ENCODE measurements at regions not wholly inside any gene's neighbourhood (a gene's known extent, or its start where the extent isn't known, plus 50 kb on each side); places are given as distances from the start of the nearest gene placed in this dataset.

DNA sequence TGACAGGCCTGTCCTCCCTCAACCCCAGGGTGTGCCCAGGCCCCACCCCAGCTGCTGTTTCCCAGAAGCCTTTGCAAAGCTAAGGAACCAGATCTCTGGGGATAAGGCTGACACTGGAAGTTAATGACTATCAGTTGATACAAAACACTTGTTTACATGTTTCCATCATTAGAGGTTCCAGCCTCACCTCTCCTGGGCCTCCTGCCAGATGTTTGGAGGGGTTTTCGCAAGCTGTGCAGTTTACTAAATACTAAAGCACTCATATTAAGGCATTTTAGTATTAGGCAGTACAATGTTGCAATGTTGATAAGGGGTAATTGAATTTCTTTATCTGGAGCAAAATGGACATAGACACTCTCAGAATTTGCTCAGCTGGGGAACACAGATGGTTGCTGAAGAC, 218.7 kb downstream of the INSC start:
- in situ Hi-C loops (cut with MboI), result no loop called here
- ChIA-PET POLR2A (no interaction called here), CTCF (ENCODE audit: low intra/inter-chr PET ratio) (no interaction called here)
- Histone ChIP-seq H2AFZ (ENCODE audit: low read depth, low read length) (no peak overlapping the region), H4K20me1 (replicated peaks; ENCODE audit: control insufficient read depth, insufficient read depth, low read length) (no peaks in the 10 kb centered on the region; the same call in 1 of the 2 replicates), H3K9me3 (replicated peaks; ENCODE audit: control insufficient read depth, insufficient read depth, low read depth, low read length) (no peaks in the 10 kb centered on the region), H3K36me3 (ENCODE audit: control insufficient read depth, insufficient read depth, low read length) (no peaks in the 10 kb centered on the region), H3K9ac (ENCODE audit: insufficient read depth in 1 of 2, low read depth in 2 of 2, low read length in 2 of 2) (no peak overlapping the region), H3K4me3 (no peak overlapping the region), H3K4me2 (ENCODE audit: insufficient read depth, low read length) (no peak overlapping the region), H3K4me1 (replicated peaks in 1 of 2; ENCODE audit: control insufficient read depth in 2 of 2, insufficient read depth in 2 of 2, low read length in 2 of 2) (no peaks in the 10 kb centered on the region), H3K27me3 (ENCODE audit: control insufficient read depth in 2 of 2, insufficient read depth in 2 of 2, low read length in 2 of 2) (no peaks in the 10 kb centered on the region; a peak in 1 of 5 replicates), H3K9me1 (ENCODE audit: control insufficient read depth, insufficient read depth, low read length) (no peaks in the 10 kb centered on the region), H3K79me2 (ENCODE audit: control insufficient read depth, insufficient read depth, low read length) (no peaks in the 10 kb centered on the region), H3K27ac (ENCODE audit: extremely low read depth, low read depth, low read length) (no peak overlapping the region)
- ATAC-seq (no peak), FAIRE-seq (no peak), DNase-seq (ENCODE audit: extremely low read depth in 1 of 4, low spot score in 3 of 4) (no peak)
- intact Hi-C loops (cut with micrococcal nuclease), result no loop called here
- no TSS peak for BruUV-seq (replicated peaks)
- 0% methylated on average over 1 of the region's 1 CpG for WGBS (ENCODE audit: insufficient coverage, low coverage, missing lambda C conversion rate)
- TF ChIP-seq CREB5 (CRISPR knock-in tag; IDR thresholded peaks at IDR 0.05) (no peak), ZNF717 (CRISPR knock-in tag; IDR thresholded peaks at IDR 0.05) (no peak), NR2F6 (CRISPR knock-in tag; IDR thresholded peaks at IDR 0.05) (no peak), BMI1 (IDR thresholded peaks at IDR 0.05; ENCODE audit: low read length) (no peak), ARHGAP35 (IDR thresholded peaks at IDR 0.05; ENCODE audit: partially characterized antibody) (no peak), NCOA1 (IDR thresholded peaks at IDR 0.05; ENCODE audit: low read depth) (no peak), FOXJ2 (tag; IDR thresholded peaks at IDR 0.05) (no peak), SAP30 (IDR thresholded peaks at IDR 0.05; ENCODE audit: borderline replicate concordance, insufficient read depth, low read depth, low read length, poor library complexity, severe bottlenecking) (no peak), ETS1 (conservative IDR thresholded peaks at IDR 0.05; ENCODE audit: control insufficient read depth, low read depth, low read length) (no peak), CBX8 (IDR thresholded peaks at IDR 0.05; ENCODE audit: borderline replicate concordance, extremely low read depth, low read depth, low read length, poor library complexity, severe bottlenecking) (no peak), SIN3A (IDR thresholded peaks at IDR 0.05; ENCODE audit: borderline replicate concordance in 2 of 2, control insufficient read depth in 1 of 2, low read depth in 2 of 2, low read length in 2 of 2) (no peak), E2F3 (CRISPR knock-in tag; IDR thresholded peaks at IDR 0.05) (no peak), HNRNPK (IDR thresholded peaks at IDR 0.05; ENCODE audit: low read depth, low read length, poor library complexity, severe bottlenecking) (no peak), CCNT2 (IDR thresholded peaks at IDR 0.05; ENCODE audit: borderline replicate concordance, extremely low read depth, insufficient read length, low read depth, low read length) (no peak), RB1 (IDR thresholded peaks at IDR 0.05; ENCODE audit: low read depth) (no peak), GABPB2 (CRISPR knock-in tag; conservative IDR thresholded peaks at IDR 0.05) (no peak), KDM2B (CRISPR knock-in tag; IDR thresholded peaks at IDR 0.05) (no peak), ZNF707 (CRISPR knock-in tag; conservative IDR thresholded peaks at IDR 0.05) (no peak), BDP1 (IDR thresholded peaks at IDR 0.05; ENCODE audit: insufficient read depth, insufficient read length) (no peak)
